DMS 273 treated with DMSO at 0.1 percent for 48 hours (cell line): ENCODE measurements at regions not wholly inside any gene's neighbourhood (a gene's known extent, or its start where the extent isn't known, plus 50 kb on each side); places are given as distances from the start of the nearest gene placed in this dataset.
"Not testable (repeated sequence)": the region's sequence is repeated elsewhere in the genome, so short reads cannot be mapped to it uniquely, and the experiment has no call there.

Experiments used
- DNase-seq: peaks from one replicate; lab custom pipeline; 2025; lab: John Stamatoyannopoulos, UW

DNA sequence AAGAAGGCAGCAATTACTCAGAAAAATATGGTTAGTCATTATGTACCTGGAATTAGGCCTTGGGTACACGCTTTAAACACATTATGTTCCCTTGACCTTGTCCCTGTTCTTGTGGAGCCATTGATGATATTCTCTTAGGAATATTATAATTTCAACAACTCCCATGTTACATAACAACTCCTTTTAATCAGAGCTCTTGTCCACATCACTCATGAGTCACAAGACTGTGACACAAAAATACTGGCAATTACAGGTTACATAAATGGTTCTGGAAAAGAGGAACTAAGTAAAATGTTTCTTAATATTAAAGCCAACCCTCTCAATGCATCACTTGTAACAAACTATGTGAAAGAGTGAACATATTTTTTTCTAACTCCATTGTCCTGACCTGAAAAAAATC is 143.8 kb upstream of the PCLO start:
- DNase-seq: no peak

DNA sequence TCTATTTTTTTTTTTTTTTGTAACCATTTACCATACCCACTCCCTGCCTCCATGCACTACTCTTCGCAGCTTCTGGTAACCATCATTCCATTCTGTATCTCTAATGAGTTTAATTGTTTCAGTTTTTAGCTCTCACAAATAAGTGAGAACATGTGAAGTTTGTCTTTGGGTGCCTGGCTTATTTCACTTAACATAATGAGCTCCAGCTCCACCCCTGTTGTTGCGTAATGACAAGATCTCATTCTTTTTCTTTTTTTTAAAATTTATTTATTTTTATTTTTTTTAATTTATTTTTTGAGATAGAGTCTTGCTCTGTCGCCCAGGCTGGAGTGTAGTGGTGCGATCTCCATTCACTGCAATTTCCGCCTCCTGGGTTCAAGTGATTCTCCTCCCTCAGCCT is 142.3 kb upstream of the PCLO start:
- DNase-seq: no peak

DNA sequence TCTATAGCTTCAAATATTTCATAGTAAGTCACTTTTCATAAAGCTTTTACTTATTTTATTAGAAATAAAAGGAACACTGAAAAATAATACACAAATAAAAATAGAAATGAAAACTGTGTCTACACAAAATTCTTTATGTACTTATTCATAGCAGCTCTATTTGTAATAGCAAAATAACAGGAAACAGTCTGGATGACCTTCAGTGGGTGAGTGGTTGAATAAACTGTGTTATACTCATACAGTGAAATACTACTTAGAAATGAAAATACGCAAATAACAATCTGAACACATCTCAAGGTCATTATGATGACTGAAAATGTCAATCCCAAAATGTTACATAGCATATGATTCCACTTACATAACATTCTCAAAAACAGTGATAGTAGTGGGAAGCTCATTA is 138.7 kb upstream of the PCLO start:
- DNase-seq: no peak

DNA sequence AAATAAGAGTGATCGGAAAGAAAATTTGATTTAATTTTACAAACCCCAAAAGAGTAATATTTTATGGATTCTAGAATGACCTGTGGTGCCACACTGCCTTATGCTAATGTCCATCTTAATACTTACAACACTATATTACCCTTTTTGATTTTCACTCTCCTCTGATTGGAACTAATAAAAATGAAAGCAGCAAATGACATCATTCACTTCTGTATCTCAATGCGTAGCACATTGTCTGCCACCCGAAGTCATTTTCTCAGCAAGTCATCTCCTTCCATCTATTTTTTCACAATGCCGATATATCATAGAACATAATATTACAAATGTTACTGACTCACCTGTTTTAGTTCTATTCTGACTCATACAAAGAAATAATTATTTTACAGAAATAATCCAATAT is 127.5 kb upstream of the PCLO start:
- no peak for DNase-seq

GRCh38 chr7:83289419-83289993 is 126.8 kb upstream of the PCLO start:
- no peak for DNase-seq

DNA sequence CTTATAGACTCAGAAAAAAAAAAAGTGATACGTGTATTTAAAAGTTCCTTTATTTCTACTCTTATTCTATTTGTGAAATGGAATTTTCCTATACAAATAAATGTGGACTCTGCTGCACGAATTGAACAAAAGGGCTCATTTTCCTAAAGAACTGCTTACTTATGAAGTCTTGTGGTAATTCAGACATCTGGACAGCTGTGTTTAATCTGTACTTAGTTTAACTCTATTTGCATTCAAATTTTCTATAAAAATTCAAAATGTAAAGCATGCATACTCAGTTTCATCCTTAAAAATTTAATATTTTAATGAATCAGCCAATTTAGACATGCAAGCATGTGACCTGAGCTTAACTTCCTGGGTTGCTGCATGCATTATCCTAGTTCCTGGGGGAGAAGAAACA is 118.0 kb upstream of the PCLO start:
- no peak for DNase-seq

- DNase-seq: no peak
These were observed 113.6 kb upstream of the PCLO start for GRCh38 chr7:83276250-83276649.

GRCh38 chr7:83273699-83274098 is 111.0 kb upstream of the PCLO start:
- DNase-seq: no peak

DNA sequence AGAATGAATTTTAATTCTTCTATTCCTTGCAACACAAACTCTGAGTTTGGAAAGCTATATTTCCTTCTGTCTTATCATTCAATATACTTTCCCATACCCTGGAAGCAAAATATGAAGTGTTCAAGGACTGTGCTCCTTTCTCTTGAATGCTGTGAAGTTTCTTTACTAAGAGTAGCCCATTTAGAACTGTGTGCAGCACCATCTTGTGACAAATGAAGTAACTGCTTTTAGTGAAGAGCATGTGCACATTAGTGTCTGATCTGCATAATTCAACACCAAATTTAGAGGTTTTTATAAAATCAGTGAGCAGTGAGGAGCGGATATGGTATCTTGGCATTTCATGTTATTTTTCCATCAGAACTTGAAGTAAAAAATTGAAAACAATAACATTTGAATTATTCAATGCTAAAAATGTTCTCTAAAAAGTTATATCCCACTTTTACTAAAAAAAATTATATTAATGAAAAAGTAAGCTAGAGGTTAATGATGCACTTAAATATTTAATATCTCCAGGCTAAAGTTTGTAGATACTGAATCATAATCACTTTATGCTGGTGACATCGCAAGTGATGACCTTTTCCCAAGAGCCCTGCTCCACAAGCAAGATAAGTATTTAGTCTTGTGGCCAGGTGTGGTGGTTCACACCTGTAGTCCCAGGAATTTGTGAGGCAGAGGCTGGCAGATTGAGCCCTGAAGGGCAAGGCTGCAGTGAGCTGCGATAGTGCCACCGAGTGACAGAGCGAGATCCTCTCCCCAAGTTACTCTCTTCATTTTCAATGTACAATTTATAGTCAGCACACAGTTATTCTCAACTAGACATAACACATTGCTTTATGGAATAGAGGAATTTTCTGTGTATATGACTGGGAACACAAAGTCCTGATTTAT is 108.8 kb upstream of the PCLO start:
- peak; percentile 53 for DNase-seq

GRCh38 chr7:83270407-83270806 is 107.7 kb upstream of the PCLO start:
- no peak for DNase-seq

GRCh38 chr7:83267141-83267631 is 104.5 kb upstream of the PCLO start:
- DNase-seq: no peak

DNA sequence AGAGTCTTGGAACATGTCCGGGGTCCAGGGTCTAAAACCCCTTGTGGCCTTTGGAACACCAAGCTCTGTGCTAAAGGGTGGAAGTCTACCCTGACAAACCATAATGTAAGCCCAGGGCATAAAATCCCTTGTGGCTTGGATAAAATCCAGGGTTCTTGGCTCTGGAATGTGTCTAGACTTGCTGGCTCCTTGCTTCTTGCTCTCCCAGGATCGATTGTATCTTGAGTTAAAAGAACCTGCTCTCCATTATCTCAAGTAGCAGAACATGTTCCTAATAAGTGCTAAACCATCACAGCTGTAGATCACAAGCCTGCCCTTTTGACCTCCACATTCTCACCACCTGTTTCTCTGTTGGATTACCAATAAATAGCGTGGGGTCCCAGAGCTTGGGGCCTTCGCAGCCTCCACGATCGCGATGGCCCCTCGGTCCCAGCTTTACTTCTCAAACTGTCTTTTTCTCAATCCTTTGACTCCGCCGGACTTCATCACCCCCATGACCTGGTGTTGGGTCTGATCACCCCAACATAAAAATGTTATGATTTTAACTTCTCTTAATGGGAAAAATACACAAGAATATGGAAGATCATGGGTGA is 100.9 kb upstream of the PCLO start:
- not testable (repeated sequence) for DNase-seq

- no peak for DNase-seq
These were observed 96.4 kb upstream of the PCLO start for GRCh38 chr7:83259064-83259463.

DNA sequence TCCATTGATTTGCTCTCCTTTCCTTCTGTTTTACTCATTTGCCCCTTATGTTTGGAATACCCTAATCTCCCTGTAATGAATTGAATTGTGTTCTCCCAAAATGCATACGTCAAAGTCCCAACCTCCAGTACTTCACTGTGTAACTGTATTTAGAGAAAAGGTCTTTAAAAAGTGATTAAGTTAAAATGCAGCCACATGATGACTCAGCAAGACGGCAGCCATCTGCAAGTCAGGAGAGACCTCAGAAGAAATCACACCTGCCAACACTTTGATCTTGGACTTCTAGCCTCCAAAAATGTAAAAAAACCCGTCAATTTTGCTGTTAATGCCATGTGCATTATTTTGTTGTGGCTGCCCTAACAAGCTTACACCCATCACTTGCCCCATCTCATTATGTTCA is 85.3 kb upstream of the PCLO start:
- DNase-seq: no peak

DNA sequence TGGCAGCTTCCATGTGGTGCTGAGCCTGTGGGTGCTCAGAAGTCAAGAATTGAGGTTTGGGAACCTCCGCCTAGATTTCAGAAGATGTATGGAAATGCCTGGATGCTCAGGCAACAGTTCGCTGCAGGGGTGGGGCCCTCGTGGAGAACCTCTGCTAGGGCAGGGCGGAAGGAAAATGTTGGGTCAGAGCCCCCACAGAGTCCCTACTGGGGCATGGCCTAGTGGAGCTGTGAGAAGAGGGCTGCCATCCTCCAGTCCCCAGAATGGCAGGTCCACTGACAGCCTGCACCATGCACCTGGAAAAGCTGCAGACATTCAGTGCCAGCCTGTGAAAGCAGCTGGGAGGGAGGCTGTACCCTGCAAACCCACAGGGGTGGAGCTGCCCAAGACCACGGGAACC is 56.5 kb upstream of the PCLO start:
- DNase-seq: not testable (repeated sequence)

DNA sequence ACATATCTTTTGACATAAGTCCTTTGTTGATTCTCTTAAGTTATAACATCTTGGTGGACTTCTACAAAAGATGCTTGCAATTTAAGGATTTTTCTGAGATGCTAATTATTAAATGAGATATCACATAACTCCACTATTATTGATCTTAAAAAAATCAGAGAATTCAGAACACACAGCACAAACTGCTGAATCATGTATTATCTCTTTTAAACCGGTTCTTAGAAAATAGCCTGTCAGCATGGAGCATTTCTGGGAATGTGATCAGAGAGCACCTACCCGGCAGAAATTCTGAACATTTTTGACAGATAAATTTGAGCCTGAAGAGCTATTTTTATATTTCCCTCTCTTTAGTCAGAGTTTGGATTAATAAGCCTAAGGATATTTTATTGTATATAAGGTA is 50.2 kb upstream of the PCLO start:
- DNase-seq: no peak
